HL-60 (cell line): ENCODE measurements at regions not wholly inside any gene's neighbourhood (a gene's known extent, or its start where the extent isn't known, plus 50 kb on each side); places are given as distances from the start of the nearest gene placed in this dataset.

ENCODE experiments used
- DNase-seq, 2 experiments: peaks; one replicate each; pipeline ENCODE4 v3.0.0-alpha.2; 2010 to 2020; ENCODE audit warnings: low read depth in 1 of 2, low spot score in 1 of 2
- H3K27ac ChIP-seq: fragments of 250-450 bp; sonication (Bioruptor Pico); replicated peaks from 2 replicates; pipeline ENCODE4 v1.5.1; 2020; ENCODE audit warnings: mild to moderate bottlenecking, moderate library complexity
- H3K27me3 ChIP-seq: fragments of 250-450 bp; sonication (Bioruptor Pico); 2 replicates; pipeline ENCODE4 v1.5.1; 2021; ENCODE audit warnings: mild to moderate bottlenecking, moderate library complexity; ENCODE audit not compliant: insufficient read depth, poor library complexity, severe bottlenecking
- H3K4me3 ChIP-seq: replicated peaks from 2 replicates; pipeline ENCODE4 v1.5.1; 2011; ENCODE audit warnings: mild to moderate bottlenecking, control low read depth, low read length; ENCODE audit not compliant: insufficient read depth
- GABPA ChIP-seq: IDR thresholded peaks from 2 replicates; pipeline ENCODE4 v1.6.1; 2012; ENCODE audit warnings: low read depth
- POLR2AphosphoS5 ChIP-seq: IDR thresholded peaks from 2 replicates; pipeline ENCODE4 v1.6.1; 2012; ENCODE audit warnings: low read depth
- SPI1 ChIP-seq: IDR thresholded peaks from 2 replicates; pipeline ENCODE4 v1.6.1; 2012; ENCODE audit warnings: low read depth, mild to moderate bottlenecking, borderline replicate concordance
- TF ChIP-seq, protein P1 (sequence below): IDR thresholded peaks from 2 replicates; pipeline ENCODE4 v1.6.1; 2012; ENCODE audit warnings: low read depth; ENCODE audit not compliant: insufficient replicate concordance
- TF ChIP-seq, protein P2 (sequence below): IDR thresholded peaks from one replicate; pipeline ENCODE4 v1.5.1; 2011; ENCODE audit warnings: low read length, control low read depth, inconsistent platforms; ENCODE audit not compliant: insufficient read depth

DNA sequence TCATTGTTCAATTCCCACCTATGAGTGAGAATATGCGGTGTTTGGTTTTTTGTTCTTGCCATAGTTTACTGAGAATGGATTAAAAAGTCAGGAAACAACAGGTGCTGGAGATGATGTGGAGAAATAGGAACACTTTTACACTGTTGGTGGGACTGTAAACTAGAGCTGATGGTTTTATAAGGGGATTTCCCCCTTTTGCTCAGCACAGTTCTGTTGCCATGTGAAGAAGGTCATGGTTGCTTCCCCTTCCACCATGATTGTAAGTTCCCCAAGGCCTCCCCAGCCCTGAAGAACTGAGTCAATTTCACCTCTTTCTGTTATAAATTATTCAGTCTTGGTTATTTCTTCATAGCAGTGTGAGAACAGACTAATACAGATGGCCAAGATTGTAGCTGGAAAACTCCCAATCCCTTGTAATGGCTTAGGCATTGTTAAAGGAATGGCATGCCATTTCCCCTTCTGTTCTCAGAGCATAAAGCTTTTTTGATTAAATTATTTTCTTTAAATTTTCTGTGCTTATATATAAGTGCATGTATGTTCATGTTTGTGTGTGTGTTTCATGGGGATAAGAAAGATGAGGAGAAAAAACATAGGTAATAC, 144.8 kb downstream of the BACH1 start:
- no peak overlapping the region for H3K4me3 ChIP-seq
- TF ChIP-seq, protein P1, sequence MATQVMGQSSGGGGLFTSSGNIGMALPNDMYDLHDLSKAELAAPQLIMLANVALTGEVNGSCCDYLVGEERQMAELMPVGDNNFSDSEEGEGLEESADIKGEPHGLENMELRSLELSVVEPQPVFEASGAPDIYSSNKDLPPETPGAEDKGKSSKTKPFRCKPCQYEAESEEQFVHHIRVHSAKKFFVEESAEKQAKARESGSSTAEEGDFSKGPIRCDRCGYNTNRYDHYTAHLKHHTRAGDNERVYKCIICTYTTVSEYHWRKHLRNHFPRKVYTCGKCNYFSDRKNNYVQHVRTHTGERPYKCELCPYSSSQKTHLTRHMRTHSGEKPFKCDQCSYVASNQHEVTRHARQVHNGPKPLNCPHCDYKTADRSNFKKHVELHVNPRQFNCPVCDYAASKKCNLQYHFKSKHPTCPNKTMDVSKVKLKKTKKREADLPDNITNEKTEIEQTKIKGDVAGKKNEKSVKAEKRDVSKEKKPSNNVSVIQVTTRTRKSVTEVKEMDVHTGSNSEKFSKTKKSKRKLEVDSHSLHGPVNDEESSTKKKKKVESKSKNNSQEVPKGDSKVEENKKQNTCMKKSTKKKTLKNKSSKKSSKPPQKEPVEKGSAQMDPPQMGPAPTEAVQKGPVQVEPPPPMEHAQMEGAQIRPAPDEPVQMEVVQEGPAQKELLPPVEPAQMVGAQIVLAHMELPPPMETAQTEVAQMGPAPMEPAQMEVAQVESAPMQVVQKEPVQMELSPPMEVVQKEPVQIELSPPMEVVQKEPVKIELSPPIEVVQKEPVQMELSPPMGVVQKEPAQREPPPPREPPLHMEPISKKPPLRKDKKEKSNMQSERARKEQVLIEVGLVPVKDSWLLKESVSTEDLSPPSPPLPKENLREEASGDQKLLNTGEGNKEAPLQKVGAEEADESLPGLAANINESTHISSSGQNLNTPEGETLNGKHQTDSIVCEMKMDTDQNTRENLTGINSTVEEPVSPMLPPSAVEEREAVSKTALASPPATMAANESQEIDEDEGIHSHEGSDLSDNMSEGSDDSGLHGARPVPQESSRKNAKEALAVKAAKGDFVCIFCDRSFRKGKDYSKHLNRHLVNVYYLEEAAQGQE, result no peak
- TF ChIP-seq GABPA (no peak), POLR2AphosphoS5 (no peak), SPI1 (no peak)
- TF ChIP-seq, protein P2, sequence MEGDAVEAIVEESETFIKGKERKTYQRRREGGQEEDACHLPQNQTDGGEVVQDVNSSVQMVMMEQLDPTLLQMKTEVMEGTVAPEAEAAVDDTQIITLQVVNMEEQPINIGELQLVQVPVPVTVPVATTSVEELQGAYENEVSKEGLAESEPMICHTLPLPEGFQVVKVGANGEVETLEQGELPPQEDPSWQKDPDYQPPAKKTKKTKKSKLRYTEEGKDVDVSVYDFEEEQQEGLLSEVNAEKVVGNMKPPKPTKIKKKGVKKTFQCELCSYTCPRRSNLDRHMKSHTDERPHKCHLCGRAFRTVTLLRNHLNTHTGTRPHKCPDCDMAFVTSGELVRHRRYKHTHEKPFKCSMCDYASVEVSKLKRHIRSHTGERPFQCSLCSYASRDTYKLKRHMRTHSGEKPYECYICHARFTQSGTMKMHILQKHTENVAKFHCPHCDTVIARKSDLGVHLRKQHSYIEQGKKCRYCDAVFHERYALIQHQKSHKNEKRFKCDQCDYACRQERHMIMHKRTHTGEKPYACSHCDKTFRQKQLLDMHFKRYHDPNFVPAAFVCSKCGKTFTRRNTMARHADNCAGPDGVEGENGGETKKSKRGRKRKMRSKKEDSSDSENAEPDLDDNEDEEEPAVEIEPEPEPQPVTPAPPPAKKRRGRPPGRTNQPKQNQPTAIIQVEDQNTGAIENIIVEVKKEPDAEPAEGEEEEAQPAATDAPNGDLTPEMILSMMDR, result no peak
- H3K27ac ChIP-seq, result no peak overlapping the region
- no peaks in the 10 kb centered on the region for H3K27me3 ChIP-seq
- no peak for DNase-seq

DNA sequence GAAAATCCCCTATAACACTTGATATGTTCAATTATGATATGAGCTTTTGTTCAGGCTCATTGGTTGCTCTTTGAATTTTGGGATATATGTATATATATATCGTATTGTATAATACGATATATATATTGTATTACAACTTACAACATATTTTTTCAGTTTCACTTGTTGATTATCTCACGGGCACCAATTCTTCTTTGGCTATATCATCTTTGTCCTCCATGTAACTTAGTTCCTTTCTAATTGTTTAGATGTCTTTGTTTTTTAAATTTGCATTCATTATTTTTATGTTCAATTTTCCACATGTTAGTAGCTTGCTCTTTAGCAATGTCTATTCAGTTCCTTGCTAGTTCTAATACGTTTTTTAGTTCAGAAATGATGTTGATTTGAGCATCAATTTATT, 150.0 kb downstream of the BACH1 start:
- Histone ChIP-seq H3K4me3 (no peak overlapping the region), H3K27ac (no peak overlapping the region), H3K27me3 (no peaks in the 10 kb centered on the region)
- DNase-seq, result no peak
- TF ChIP-seq POLR2AphosphoS5 (no peak), SPI1 (no peak), GABPA (no peak)
- TF ChIP-seq, protein P1, result no peak
- TF ChIP-seq, protein P2, result no peak

DNA sequence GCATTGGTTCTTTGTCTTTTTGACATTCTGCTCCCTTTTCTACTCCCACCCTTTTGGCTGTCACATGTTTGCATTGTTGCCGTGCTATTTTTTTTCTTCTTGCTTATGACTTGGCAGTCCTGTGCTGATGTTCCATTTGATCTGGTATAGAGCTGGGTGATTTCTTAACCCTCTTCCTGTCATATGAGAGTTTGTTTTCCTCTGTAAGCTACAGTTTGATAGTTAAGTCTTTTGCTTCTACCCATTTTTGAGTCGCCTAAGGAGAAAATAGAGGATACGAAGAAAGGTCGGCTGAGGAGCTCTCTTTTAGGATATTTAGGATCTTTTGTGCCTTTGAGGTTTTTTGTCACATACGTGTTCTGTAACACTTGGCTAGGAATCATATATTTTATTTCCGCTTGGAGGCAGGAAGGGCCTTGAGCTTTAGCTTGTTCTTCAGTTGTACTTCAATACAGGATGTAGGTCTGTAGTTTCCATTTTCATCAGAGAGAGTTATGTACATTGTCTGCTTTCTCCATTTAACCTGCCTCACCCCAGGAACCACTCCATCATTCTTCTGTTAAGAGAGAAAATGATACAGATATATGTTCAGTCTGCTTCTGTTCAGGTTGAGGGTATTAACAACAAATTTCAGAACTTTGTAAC, 150.7 kb downstream of the BACH1 start:
- Histone ChIP-seq H3K27ac (no peak overlapping the region), H3K4me3 (no peak overlapping the region), H3K27me3 (no peaks in the 10 kb centered on the region)
- TF ChIP-seq SPI1, result no peak
- TF ChIP-seq, protein P2, result no peak
- TF ChIP-seq, protein P1, result no peak
- TF ChIP-seq GABPA, result no peak
- no peak for TF ChIP-seq POLR2AphosphoS5
- no peak for DNase-seq
